Prostate gland (tissue), 2 donors: ENCODE measurements at regions not wholly inside any gene's neighbourhood (a gene's known extent, or its start where the extent isn't known, plus 50 kb on each side); places are given as distances from the start of the nearest gene placed in this dataset.

Experiments
- POLR2A ChIP-seq: fragments of 450-650 bp; IDR thresholded peaks from one replicate; pipeline ENCODE4 v1.6.1; 2016; ENCODE audit warnings: antibody characterized with exemption, mild to moderate bottlenecking
- TF ChIP-seq, protein P1 (sequence below), 4 experiments: fragments of 200-600 bp in 2 of 4; fragments of 450-650 bp in 2 of 4; sonication (generic) in 2 of 4; IDR thresholded peaks; 1 replicate in 3 of 4; 2 replicates in 1 of 4; pipeline ENCODE4 v1.5.1; 2016 to 2019; ENCODE audit warnings: antibody characterized with exemption in 4 of 4, mild to moderate bottlenecking in 2 of 4, moderate library complexity in 2 of 4

DNA sequence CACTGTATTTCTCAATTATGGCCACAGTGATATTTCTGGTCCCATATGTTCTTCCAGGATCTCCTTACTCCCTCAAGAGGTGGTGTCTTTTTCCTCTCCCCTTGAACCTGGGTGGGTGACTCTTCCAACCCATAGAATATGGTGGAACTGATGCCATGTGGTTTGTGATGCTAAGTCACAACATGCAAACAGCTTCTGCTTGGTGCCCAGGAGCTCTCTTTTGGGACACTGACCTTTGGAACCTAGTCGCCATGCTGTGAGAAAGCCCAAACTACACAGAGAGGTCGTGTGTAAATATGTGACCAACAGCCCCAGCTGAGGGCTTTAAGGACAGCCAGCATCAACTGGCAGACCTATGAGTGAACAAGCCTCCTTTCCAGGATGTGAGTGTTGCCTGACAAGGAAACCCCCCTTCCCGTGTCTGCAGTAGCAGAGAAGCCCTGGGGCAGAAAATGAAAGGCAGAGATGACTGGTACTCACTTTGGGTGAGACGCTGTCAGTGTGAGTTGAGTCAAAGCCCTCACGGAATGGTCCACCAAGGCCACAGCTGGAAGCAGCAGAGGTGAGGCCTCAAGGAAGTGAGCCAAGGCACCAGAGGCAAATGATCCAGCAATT is 223.4 kb downstream of the BCOR start:
- TF ChIP-seq, protein P1, sequence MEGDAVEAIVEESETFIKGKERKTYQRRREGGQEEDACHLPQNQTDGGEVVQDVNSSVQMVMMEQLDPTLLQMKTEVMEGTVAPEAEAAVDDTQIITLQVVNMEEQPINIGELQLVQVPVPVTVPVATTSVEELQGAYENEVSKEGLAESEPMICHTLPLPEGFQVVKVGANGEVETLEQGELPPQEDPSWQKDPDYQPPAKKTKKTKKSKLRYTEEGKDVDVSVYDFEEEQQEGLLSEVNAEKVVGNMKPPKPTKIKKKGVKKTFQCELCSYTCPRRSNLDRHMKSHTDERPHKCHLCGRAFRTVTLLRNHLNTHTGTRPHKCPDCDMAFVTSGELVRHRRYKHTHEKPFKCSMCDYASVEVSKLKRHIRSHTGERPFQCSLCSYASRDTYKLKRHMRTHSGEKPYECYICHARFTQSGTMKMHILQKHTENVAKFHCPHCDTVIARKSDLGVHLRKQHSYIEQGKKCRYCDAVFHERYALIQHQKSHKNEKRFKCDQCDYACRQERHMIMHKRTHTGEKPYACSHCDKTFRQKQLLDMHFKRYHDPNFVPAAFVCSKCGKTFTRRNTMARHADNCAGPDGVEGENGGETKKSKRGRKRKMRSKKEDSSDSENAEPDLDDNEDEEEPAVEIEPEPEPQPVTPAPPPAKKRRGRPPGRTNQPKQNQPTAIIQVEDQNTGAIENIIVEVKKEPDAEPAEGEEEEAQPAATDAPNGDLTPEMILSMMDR (IDR thresholded peaks at IDR 0.05) = no peak
- TF ChIP-seq POLR2A = no peak
